Nephron (organoid): ENCODE measurements at regions not wholly inside any gene's neighbourhood (a gene's known extent, or its start where the extent isn't known, plus 50 kb on each side); places are given as distances from the start of the nearest gene placed in this dataset.

Source experiments
- H3K27ac Mint-ChIP-seq, 3 experiments: 2 replicates each; pipeline ENCODE4 v1.8.0; 2020; ENCODE audit warnings: mixed read lengths in 3 of 3, mild to moderate bottlenecking in 2 of 3, moderate library complexity in 1 of 3
- H3K27me3 Mint-ChIP-seq: 2 replicates; pipeline ENCODE4 v1.8.0; 2021; ENCODE audit warnings: low read depth, mild to moderate bottlenecking, moderate library complexity, mixed read lengths
- H3K36me3 Mint-ChIP-seq: 2 replicates; pipeline ENCODE4 v1.8.0; 2020; ENCODE audit warnings: low read depth, mixed read lengths
- H3K4me1 Mint-ChIP-seq: 2 replicates; pipeline ENCODE4 v1.8.0; 2020; ENCODE audit warnings: mixed read lengths
- H3K4me3 Mint-ChIP-seq, 3 experiments: 2 replicates each; pipeline ENCODE4 v1.8.0; 2020; ENCODE audit warnings: mild to moderate bottlenecking in 3 of 3, mixed read lengths in 3 of 3, moderate library complexity in 2 of 3
- H3K9me3 Mint-ChIP-seq: 2 replicates; pipeline ENCODE4 v1.8.0; 2020; ENCODE audit warnings: mixed read lengths
- TF ChIP-seq, protein P1 (sequence below), 3 experiments: fragments of 200-600 bp; sonication (generic); IDR thresholded peaks; one replicate each; pipeline ENCODE4 v1.5.0; 2021; ENCODE audit warnings: antibody characterized with exemption in 3 of 3; ENCODE audit not compliant: unreplicated experiment in 3 of 3

- Mint-ChIP-seq H3K36me3 (no peaks in the 10 kb centered on the region), H3K9me3 (peaks cover 13% of the 10 kb centered on the region), H3K27me3 (no peaks in the 10 kb centered on the region), H3K4me1 (no peaks in the 10 kb centered on the region), H3K27ac (no peak overlapping the region), H3K4me3 (no peak overlapping the region)
- TF ChIP-seq, protein P1, sequence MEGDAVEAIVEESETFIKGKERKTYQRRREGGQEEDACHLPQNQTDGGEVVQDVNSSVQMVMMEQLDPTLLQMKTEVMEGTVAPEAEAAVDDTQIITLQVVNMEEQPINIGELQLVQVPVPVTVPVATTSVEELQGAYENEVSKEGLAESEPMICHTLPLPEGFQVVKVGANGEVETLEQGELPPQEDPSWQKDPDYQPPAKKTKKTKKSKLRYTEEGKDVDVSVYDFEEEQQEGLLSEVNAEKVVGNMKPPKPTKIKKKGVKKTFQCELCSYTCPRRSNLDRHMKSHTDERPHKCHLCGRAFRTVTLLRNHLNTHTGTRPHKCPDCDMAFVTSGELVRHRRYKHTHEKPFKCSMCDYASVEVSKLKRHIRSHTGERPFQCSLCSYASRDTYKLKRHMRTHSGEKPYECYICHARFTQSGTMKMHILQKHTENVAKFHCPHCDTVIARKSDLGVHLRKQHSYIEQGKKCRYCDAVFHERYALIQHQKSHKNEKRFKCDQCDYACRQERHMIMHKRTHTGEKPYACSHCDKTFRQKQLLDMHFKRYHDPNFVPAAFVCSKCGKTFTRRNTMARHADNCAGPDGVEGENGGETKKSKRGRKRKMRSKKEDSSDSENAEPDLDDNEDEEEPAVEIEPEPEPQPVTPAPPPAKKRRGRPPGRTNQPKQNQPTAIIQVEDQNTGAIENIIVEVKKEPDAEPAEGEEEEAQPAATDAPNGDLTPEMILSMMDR (IDR thresholded peaks at IDR 0.05; ENCODE audit: unreplicated experiment in 3 of 3): no peak
These were observed 126.2 kb upstream of the C2CD4B start for GRCh38 chr15:62291262-62291661.

DNA sequence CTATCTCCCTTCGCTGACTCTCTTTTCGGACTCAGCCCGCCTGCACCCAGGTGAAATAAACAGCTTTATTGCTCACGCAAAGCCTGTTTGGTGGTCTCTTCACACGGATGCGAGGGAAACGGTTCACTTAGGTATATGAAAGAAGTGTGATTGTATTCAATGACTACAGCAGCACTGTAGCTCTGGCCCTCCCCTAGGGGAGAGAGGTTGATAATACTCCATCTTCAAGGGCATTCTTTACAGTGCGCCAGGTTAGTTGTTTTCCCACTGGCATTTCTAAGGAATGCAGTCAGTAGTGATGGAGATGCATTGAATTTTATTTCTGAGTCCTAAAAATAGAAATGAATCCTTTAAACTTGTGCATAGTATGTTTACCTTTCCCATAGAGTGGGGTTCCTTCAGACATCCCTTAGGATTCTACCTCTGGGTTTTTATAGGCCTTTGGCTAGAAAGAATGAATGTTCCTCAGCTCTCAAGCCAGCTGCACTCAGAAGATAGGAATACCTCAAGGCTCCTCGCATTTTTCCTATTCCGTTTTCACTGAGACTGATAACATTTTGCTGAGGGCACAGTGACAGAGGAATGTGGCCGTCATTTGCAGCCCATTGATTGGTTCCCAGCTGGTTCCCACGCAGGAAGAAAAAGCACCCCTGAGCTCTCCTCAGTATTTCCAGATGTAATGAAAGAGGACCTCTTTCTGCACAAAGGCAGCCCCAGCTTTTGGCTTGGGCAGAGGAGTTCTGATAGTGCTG lies 131.8 kb upstream of the C2CD4B start:
- peaks cover 9% of the 10 kb centered on the region for H3K9me3 Mint-ChIP-seq
- no peaks in the 10 kb centered on the region for H3K36me3 Mint-ChIP-seq
- H3K4me3 Mint-ChIP-seq: no peak overlapping the region
- peaks cover 3% of the 10 kb centered on the region for H3K27me3 Mint-ChIP-seq
- no peaks in the 10 kb centered on the region for H3K4me1 Mint-ChIP-seq
- TF ChIP-seq, protein P1 (IDR thresholded peaks at IDR 0.05; ENCODE audit: unreplicated experiment in 3 of 3): no peak
- H3K27ac Mint-ChIP-seq: peak overlapping the region in 2 of 3 experiments; percentile 13 to 32

DNA sequence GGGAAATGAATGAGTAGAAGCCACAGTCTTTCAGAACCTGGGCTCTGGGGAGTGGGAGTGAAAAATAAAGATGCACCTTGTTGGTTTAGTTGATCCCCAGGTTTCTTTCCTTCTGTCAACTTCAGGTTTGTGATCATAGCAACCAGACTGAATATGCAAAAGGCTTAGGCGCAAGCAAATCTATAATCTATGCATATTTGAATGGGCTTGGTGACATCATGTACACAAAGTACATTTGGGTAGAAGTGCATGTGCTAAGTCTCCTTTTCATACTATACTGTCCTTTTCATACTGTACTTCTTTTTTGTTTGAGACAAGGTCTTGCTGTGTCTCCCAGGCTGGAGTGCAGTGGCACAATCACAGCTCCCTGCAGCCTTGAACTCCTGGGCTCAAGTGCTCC lies 132.4 kb upstream of the C2CD4B start:
- Mint-ChIP-seq H3K4me3 (no peak overlapping the region), H3K9me3 (peaks cover 9% of the 10 kb centered on the region), H3K27ac (no peak overlapping the region), H3K4me1 (no peaks in the 10 kb centered on the region), H3K36me3 (no peaks in the 10 kb centered on the region), H3K27me3 (peaks cover 3% of the 10 kb centered on the region)
- TF ChIP-seq, protein P1 (IDR thresholded peaks at IDR 0.05; ENCODE audit: unreplicated experiment in 3 of 3): no peak

DNA sequence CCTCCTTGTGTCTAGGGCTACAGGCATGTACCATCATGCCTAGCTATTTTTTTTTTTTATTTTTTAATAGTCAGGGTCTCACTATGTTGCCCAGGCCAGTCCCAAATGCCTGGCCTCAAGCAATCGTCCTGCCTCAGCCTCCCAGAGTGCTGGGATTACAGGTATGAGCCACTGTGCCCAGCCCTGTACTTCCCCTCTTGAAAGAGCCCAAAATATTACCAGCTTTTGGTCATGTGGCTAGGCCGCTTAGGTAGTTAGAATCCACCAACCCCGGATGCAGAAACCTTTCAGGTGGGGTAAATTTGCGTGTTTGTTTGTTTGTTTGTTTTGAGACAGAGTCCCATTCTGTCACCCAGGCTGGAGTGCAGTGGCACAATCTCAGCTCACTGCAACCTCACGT lies 132.8 kb upstream of the C2CD4B start:
- TF ChIP-seq, protein P1 (IDR thresholded peaks at IDR 0.05; ENCODE audit: unreplicated experiment in 3 of 3): no peak
- no peak overlapping the region for H3K4me3 Mint-ChIP-seq
- no peak overlapping the region for H3K27ac Mint-ChIP-seq
- H3K27me3 Mint-ChIP-seq: peaks cover 3% of the 10 kb centered on the region
- no peaks in the 10 kb centered on the region for H3K36me3 Mint-ChIP-seq
- peaks cover 6% of the 10 kb centered on the region for H3K9me3 Mint-ChIP-seq
- no peaks in the 10 kb centered on the region for H3K4me1 Mint-ChIP-seq

GRCh38 chr15:62298811-62299210 lies 133.7 kb upstream of the C2CD4B start:
- Mint-ChIP-seq H3K4me3 (no peak overlapping the region), H3K4me1 (no peaks in the 10 kb centered on the region), H3K36me3 (no peaks in the 10 kb centered on the region), H3K9me3 (peaks cover 6% of the 10 kb centered on the region), H3K27me3 (peaks cover 3% of the 10 kb centered on the region), H3K27ac (peak overlapping the region in 1 of 3 experiments; percentile 45)
- TF ChIP-seq, protein P1 (IDR thresholded peaks at IDR 0.05; ENCODE audit: unreplicated experiment in 3 of 3): no peak

DNA sequence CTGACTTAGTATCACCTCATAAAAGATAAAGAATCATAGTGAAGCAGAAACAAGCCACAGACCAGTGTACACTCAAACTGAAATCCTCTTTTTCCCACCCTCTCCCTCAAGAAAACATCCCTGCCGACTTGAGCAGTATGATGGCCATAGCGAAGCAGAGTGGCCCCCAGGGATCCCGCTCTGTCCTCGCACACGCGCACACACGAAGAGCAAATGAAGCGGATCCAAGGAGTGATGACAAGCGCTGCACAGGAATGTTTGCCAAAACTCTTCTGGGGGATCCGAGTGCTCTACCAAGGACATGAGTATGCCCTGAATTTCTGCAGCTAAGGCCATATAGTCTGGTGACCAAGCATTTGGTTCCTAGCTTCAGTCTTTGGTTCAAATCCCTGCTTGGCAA lies 134.5 kb upstream of the C2CD4B start:
- no peak overlapping the region for H3K27ac Mint-ChIP-seq
- H3K4me3 Mint-ChIP-seq: no peak overlapping the region
- H3K9me3 Mint-ChIP-seq: peaks cover 4% of the 10 kb centered on the region
- peaks cover 3% of the 10 kb centered on the region for H3K27me3 Mint-ChIP-seq
- TF ChIP-seq, protein P1 (IDR thresholded peaks at IDR 0.05; ENCODE audit: unreplicated experiment in 3 of 3): no peak
- H3K36me3 Mint-ChIP-seq: no peaks in the 10 kb centered on the region
- no peaks in the 10 kb centered on the region for H3K4me1 Mint-ChIP-seq
